WI38 (cell line): ENCODE measurements at regions not wholly inside any gene's neighbourhood (a gene's known extent, or its start where the extent isn't known, plus 50 kb on each side); places are given as distances from the start of the nearest gene placed in this dataset.

Source experiments
- H3K4me3 ChIP-seq: 2 replicates; pipeline ENCODE4 v1.5.1; 2011; ENCODE audit warnings: low read depth, mild to moderate bottlenecking, control low read depth, low read length
- TF ChIP-seq, protein P1 (sequence below): IDR thresholded peaks from 2 replicates; pipeline ENCODE4 v1.5.1; 2012; ENCODE audit warnings: low read depth, mild to moderate bottlenecking, control low read depth, low read length

DNA sequence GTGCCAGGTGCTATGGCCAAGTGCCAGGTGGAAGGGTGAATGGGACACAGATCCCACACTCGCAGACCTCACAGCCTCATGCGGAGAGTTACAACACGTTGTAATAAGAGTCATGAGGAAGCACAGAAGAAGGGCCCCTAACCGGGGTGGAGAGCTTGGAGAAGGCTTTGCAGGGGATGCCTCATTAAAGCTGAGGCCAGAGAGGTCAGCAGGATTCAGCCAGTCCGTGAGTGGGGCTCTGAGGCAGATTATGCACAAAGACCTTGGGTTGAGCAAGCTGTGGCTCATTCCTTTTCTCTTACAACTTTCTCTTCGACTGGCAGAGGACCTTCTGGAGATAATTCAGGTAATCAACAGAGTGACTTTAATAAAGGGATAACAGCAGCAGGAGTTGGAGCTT, 65.3 kb upstream of the SNRK start:
- TF ChIP-seq, protein P1, sequence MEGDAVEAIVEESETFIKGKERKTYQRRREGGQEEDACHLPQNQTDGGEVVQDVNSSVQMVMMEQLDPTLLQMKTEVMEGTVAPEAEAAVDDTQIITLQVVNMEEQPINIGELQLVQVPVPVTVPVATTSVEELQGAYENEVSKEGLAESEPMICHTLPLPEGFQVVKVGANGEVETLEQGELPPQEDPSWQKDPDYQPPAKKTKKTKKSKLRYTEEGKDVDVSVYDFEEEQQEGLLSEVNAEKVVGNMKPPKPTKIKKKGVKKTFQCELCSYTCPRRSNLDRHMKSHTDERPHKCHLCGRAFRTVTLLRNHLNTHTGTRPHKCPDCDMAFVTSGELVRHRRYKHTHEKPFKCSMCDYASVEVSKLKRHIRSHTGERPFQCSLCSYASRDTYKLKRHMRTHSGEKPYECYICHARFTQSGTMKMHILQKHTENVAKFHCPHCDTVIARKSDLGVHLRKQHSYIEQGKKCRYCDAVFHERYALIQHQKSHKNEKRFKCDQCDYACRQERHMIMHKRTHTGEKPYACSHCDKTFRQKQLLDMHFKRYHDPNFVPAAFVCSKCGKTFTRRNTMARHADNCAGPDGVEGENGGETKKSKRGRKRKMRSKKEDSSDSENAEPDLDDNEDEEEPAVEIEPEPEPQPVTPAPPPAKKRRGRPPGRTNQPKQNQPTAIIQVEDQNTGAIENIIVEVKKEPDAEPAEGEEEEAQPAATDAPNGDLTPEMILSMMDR: no peak
- H3K4me3 ChIP-seq: no peak overlapping the region

DNA sequence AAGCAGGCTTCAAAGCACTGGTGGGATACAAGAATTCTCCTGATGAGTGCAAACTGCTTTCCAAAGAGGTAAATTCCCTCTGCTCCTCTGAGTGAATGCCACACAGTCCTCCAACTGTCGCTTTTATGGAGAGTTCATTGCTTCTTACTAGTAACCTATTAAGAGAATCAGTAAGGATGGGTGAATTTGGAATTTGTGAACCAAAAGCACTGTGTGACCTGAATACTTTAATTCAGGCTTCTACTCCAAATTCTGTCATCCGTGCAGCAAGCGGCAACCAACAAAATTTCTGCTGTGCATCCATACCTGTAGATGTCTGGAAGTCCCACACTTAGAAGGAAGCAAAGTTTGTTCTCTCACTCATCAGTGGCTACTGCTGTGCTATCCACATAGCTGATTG, 66.7 kb upstream of the SNRK start:
- no peak overlapping the region for H3K4me3 ChIP-seq
- TF ChIP-seq, protein P1: no peak

DNA sequence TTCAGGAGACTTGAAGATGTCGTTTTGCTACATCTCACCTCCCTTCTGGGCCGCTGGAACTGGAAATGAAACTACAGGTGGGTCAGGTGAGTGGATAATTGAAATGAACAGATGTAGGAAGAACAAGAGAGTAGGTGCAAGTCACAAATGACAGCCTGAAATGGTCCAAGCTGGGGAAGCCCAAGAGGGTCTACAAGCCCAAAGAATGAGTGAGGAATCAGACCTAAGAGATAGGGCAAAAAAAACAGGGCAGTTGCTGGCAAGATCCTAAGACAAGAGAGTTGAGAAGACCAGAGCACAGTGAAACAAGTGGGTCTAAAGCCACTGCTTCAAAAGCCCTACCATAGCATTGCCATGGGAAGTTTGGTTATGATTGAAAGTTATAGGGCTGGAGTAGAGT, 67.4 kb upstream of the SNRK start:
- TF ChIP-seq, protein P1: no peak

DNA sequence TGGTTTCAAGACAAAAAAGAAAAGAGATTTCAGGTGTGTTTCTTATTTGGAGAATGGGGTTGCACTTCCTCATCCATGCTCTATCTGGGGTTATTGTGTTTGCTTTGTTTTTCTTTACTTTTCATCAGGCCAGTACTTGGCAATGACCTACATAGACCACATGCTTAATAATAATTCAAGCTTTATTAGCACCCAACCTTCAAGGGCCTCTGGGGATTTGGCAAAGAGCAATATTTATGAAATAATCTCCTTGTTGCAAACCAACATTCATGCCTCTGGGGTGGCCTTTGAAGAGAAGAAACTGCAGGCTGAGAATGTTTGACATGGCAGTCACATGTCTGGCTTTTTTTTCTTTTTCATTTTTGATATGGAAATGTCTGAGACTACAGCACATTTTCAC, 68.2 kb upstream of the SNRK start:
- TF ChIP-seq, protein P1: no peak
- no peak overlapping the region for H3K4me3 ChIP-seq

More for the DNA sequence above, 67.4 kb upstream of the SNRK start:
- no peak overlapping the region for H3K4me3 ChIP-seq

DNA sequence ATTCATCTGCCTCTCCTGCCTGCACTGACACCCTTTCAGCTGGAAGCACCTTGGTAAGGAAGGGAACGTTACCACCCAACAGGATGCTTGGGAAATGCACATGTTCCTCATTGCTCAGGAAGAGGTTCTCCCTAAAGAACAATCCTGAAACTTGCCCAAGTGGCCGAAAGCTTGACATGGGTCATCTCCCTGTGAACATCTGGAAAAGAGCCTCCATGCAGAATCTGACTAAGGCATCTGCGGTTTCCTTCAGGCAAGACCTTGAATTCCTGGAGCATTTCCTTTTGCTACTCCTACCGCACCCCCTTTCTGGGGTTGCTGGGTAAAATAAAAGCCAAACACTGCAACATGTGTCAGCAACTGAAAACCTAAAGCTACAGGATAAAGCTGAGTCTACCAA, 68.7 kb upstream of the SNRK start:
- no peak overlapping the region for H3K4me3 ChIP-seq
- TF ChIP-seq, protein P1: no peak

DNA sequence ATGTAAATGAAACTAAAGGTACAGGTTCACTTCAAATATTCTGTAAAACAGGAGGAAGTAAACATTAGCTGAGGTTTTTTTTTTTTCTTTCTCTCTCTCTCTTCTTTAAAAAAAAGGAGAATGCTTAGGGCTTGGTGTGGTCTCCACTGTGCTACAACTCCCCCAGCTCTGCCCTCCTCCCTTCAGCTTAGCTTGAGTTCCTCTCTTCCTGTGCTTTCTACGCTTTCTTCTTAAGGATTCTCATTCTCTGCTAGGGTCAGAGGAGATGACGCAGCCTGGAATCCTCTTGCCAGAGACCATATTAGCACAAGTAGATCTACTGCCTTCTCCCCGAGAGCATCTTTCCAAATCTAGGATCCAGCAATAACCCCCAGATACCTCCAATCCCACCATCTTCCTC, 69.1 kb upstream of the SNRK start:
- TF ChIP-seq, protein P1: no peak
- H3K4me3 ChIP-seq: no peak overlapping the region

DNA sequence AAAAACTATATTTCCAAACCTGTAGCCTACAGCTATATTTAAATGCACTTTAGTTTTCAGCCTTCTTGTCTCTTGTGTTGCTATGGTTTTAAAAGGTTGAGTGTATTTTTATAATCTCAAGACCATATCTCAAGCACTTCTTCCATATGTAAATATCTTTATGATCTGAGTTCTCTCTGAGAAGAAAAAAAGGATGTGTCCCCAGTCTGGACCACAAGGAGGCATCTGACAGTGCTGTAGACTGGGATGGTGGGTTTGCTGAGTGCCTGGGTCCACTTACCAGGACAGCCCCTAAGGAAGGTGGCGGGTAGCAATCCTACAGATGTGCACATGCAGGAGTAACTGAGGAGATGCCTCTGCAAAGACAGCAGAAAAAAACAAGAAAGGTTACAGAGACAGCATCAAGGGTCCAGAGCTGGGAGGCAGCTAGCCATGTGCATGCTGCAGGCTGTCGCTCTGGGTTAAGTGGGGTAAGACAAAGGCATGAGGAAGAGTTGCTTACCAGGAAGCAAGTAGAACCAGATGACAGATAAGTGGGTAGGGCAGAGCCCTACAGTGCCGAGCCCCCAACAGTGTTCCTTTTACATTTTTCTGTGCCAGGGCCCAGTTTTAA, 70.6 kb upstream of the SNRK start:
- TF ChIP-seq, protein P1: no peak
- H3K4me3 ChIP-seq: no peak overlapping the region
